A549 (cell line): ENCODE measurements at regions not wholly inside any gene's neighbourhood (a gene's known extent, or its start where the extent isn't known, plus 50 kb on each side); places are given as distances from the start of the nearest gene placed in this dataset.

Source experiments
- ATAC-seq, 2 experiments: fragments of 200-7000 bp in 1 of 2; fragments of >200 bp in 1 of 2; cut with Nextera tagmentation in 1 of 2; cut with Tn5 transposase in 1 of 2; 3 replicates each; pipeline versions ENCODE4 v1.8.0 to v1.9.1; 2018 to 2020; ENCODE audit warnings: mild to moderate bottlenecking in 1 of 2, moderate library complexity in 1 of 2
- CTCF ChIA-PET: fragments of 300-600 bp; sonication (Branson Sonifier 250); formaldehyde crosslinking; extraction: SDS; loops from one replicate; lab custom pipeline; 2021; ENCODE audit warnings: antibody characterized with exemption, inconsistent platforms; lab: Yijun Ruan, JAX
- POLR2A ChIA-PET: fragments of 350-600 bp; formaldehyde crosslinking; extraction: SDS; loops from one replicate; lab custom pipeline; 2021; ENCODE audit warnings: antibody characterized with exemption, inconsistent platforms; lab: Yijun Ruan, JAX
- DNase-seq, 2 experiments: peaks; one replicate each; pipeline versions ENCODE4 v3.0.0 to v3.0.0-alpha.2; 2011 to 2016; ENCODE audit warnings: low read depth in 1 of 2, low spot score in 1 of 2
- FAIRE-seq: peaks from 2 replicates; lab custom pipeline; 2011; peaks lifted over from hg19 to GRCh38; lab: Jason Lieb, UNC
- H3K27ac ChIP-seq, 2 experiments: fragments of >200 bp; sonication (Bioruptor Twin); formaldehyde crosslinking; 3 replicates each; pipeline ENCODE4 v1.5.1; 2016 to 2017
- H3K4me1 ChIP-seq: fragments of >200 bp; sonication (Bioruptor Twin); formaldehyde crosslinking; 3 replicates; pipeline ENCODE4 v1.6.1; 2016
- H3K4me2 ChIP-seq: fragments of >200 bp; sonication (Bioruptor Twin); formaldehyde crosslinking; 3 replicates; pipeline ENCODE4 v1.6.1; 2016
- H3K4me3 ChIP-seq: fragments of >200 bp; sonication (Bioruptor Twin); formaldehyde crosslinking; 3 replicates; pipeline ENCODE4 v1.5.1; 2016
- H3K9me3 ChIP-seq: fragments of >200 bp; sonication (Bioruptor Twin); formaldehyde crosslinking; 3 replicates; pipeline ENCODE4 v1.6.1; 2016
- ATOH8 ChIP-seq: fragments of 250-450 bp; sonication (Bioruptor Pico); IDR thresholded peaks from 2 replicates; pipeline ENCODE4 v1.5.0; 2020; ENCODE audit warnings: low read depth, mild to moderate bottlenecking, moderate library complexity
- CHD2 ChIP-seq: fragments of 150-350 bp; IDR thresholded peaks from 2 replicates; pipeline ENCODE4 v1.6.1; 2014; ENCODE audit warnings: low read length; ENCODE audit not compliant: partially characterized antibody
- EP300 ChIP-seq, 2 experiments: fragments of >200 bp; sonication (Bioruptor Twin); formaldehyde crosslinking; IDR thresholded peaks; 2 replicates in 1 of 2; 3 replicates in 1 of 2; pipeline ENCODE4 v1.6.1; 2016 to 2017
- HES2 ChIP-seq: fragments of >200 bp; sonication (Bioruptor Twin); formaldehyde crosslinking; IDR thresholded peaks from 2 replicates; pipeline ENCODE4 v1.6.1; 2016
- HMGXB4 ChIP-seq: fragments of 250-450 bp; sonication (Bioruptor Pico); IDR thresholded peaks from 2 replicates; pipeline ENCODE4 v1.5.0; 2021; ENCODE audit warnings: mild to moderate bottlenecking, moderate library complexity, borderline replicate concordance
- JUNB ChIP-seq: fragments of >200 bp; sonication (Bioruptor Twin); formaldehyde crosslinking; IDR thresholded peaks from 2 replicates; pipeline ENCODE4 v1.6.1; 2016
- MAFK ChIP-seq: fragments of 450-650 bp; IDR thresholded peaks from 2 replicates; pipeline ENCODE4 v1.6.1; 2014; ENCODE audit not compliant: partially characterized antibody
- MYC ChIP-seq: IDR thresholded peaks from 2 replicates; pipeline ENCODE4 v1.6.1; 2012; ENCODE audit warnings: mild to moderate bottlenecking, inconsistent platforms, low read length, improper control_type of control experiment, borderline replicate concordance
- PBX3 ChIP-seq: IDR thresholded peaks from 2 replicates; pipeline ENCODE4 v1.6.1; 2012
- RAD21 ChIP-seq, 2 experiments: fragments of >200 bp in 1 of 2; sonication (Bioruptor Twin) in 1 of 2; formaldehyde crosslinking in 1 of 2; IDR thresholded peaks in 1 of 2; conservative IDR thresholded peaks in 1 of 2; 2 replicates in 1 of 2; 3 replicates in 1 of 2; pipeline ENCODE4 v1.6.1; 2012 to 2018; ENCODE audit warnings: inconsistent platforms in 1 of 2
- RARB ChIP-seq: fragments of 250-450 bp; sonication (Bioruptor Pico); IDR thresholded peaks from 2 replicates; pipeline ENCODE4 v1.8.0; 2021; ENCODE audit warnings: mild to moderate bottlenecking, moderate library complexity
- RFX5 ChIP-seq: fragments of 450-650 bp; IDR thresholded peaks from 2 replicates; pipeline ENCODE4 v1.7.1; 2014; ENCODE audit warnings: antibody characterized with exemption, mild to moderate bottlenecking, moderate library complexity
- SMC3 ChIP-seq: fragments of >200 bp; sonication (Bioruptor Twin); formaldehyde crosslinking; IDR thresholded peaks from 3 replicates; pipeline ENCODE4 v1.6.1; 2018; ENCODE audit warnings: inconsistent platforms
- ZNF302 ChIP-seq: fragments of 250-450 bp; sonication (Bioruptor Pico); IDR thresholded peaks from 2 replicates; pipeline ENCODE4 v1.9.0; 2021; ENCODE audit warnings: inconsistent platforms, mild to moderate bottlenecking, moderate library complexity
- WGBS: methylation state at CpG from one replicate; pipeline ENCODE4 v1.1.6; 2017; ENCODE audit errors: missing lambda C conversion rate; 5-methylcytosine and 5-hydroxymethylcytosine counted together

GRCh38 chr9:6695121-6695814 is 49.7 kb upstream of the GLDC start:
- ATAC-seq (no peak), DNase-seq (no peak), FAIRE-seq (no peak)
- Histone ChIP-seq H3K4me3 (no peak overlapping the region), H3K4me2 (no peak overlapping the region), H3K9me3 (no peaks in the 10 kb centered on the region), H3K4me1 (no peaks in the 10 kb centered on the region), H3K27ac (no peak overlapping the region)
- CTCF ChIA-PET, result no interaction called here
- POLR2A ChIA-PET, result no interaction called here
- 72% methylated on average over 7 of the region's 7 CpGs for WGBS
- TF ChIP-seq ZNF302, result no peak
- TF ChIP-seq MAFK, result no peak
- no peak for TF ChIP-seq CHD2
- no peak for TF ChIP-seq RAD21 (conservative IDR thresholded peaks at IDR 0.05 in 1 of 2, IDR thresholded peaks at IDR 0.05 in 1 of 2)
- TF ChIP-seq HES2, result no peak
- no peak for TF ChIP-seq SMC3
- TF ChIP-seq MYC, result no peak
- no peak for TF ChIP-seq RFX5
- TF ChIP-seq RARB (CRISPR knock-in tag), result no peak
- TF ChIP-seq JUNB, result no peak
- no peak for TF ChIP-seq HMGXB4 (CRISPR knock-in tag)
- no peak for TF ChIP-seq PBX3
- no peak for TF ChIP-seq EP300 (IDR thresholded peaks at IDR 0.05)
- TF ChIP-seq ATOH8 (CRISPR knock-in tag), result no peak
